HepG2 (cell line): ENCODE measurements at regions not wholly inside any gene's neighbourhood (a gene's known extent, or its start where the extent isn't known, plus 50 kb on each side); places are given as distances from the start of the nearest gene placed in this dataset.

Experiments used
- ATM ChIP-seq: fragments of 450-650 bp; IDR thresholded peaks from 2 replicates; pipeline ENCODE4 v1.7.1; 2017; ENCODE audit warnings: mild to moderate bottlenecking, borderline replicate concordance
- CREB1 ChIP-seq, 2 experiments: fragments of 450-650 bp in 1 of 2; IDR thresholded peaks; 2 replicates each; pipeline ENCODE4 v1.6.1; 2016 to 2017; ENCODE audit warnings: control low read depth in 1 of 2, mild to moderate bottlenecking in 1 of 2, missing compliant biosample characterization in 1 of 2, missing genetic modification characterization in 1 of 2
- CTCF ChIP-seq: sonication (generic); formaldehyde crosslinking; IDR thresholded peaks from 2 replicates; pipeline ENCODE4 v1.5.0; 2020; ENCODE audit warnings: mild to moderate bottlenecking, missing genetic modification reagents, moderate library complexity
- FOSL2 ChIP-seq: sonication (generic); formaldehyde crosslinking; IDR thresholded peaks from 2 replicates; pipeline ENCODE4 v1.4.0; 2020; ENCODE audit warnings: missing genetic modification reagents
- GABPA ChIP-seq, 2 experiments: IDR thresholded peaks; 2 replicates each; pipeline ENCODE4 v1.6.1; 2011 to 2016; ENCODE audit warnings: low read depth in 2 of 2, low read length in 1 of 2, missing biosample characterization in 1 of 2, missing genetic modification characterization in 1 of 2
- KDM5B ChIP-seq: sonication (generic); formaldehyde crosslinking; IDR thresholded peaks from 2 replicates; pipeline ENCODE4 v1.4.0; 2020; ENCODE audit warnings: missing genetic modification reagents, mild to moderate bottlenecking, borderline replicate concordance
- MED13 ChIP-seq: sonication (generic); formaldehyde crosslinking; IDR thresholded peaks from 2 replicates; pipeline ENCODE4 v1.5.0; 2020; ENCODE audit warnings: missing genetic modification reagents
- NFKBIZ ChIP-seq: IDR thresholded peaks from 2 replicates; pipeline ENCODE4 v1.6.1; 2018; ENCODE audit warnings: missing genetic modification reagents, missing compliant biosample characterization
- PHF8 ChIP-seq: sonication (generic); formaldehyde crosslinking; IDR thresholded peaks from 2 replicates; pipeline ENCODE4 v1.5.0; 2020; ENCODE audit warnings: missing genetic modification reagents
- THAP7 ChIP-seq: sonication (generic); formaldehyde crosslinking; IDR thresholded peaks from 2 replicates; pipeline ENCODE4 v1.8.1; 2023; ENCODE audit warnings: mild to moderate bottlenecking, missing genetic modification reagents
- ZNF460 ChIP-seq: sonication (generic); formaldehyde crosslinking; IDR thresholded peaks from 2 replicates; pipeline ENCODE4 v1.5.1; 2020; ENCODE audit warnings: missing genetic modification reagents, mild to moderate bottlenecking, borderline replicate concordance
- ZNF530 ChIP-seq: sonication (generic); formaldehyde crosslinking; IDR thresholded peaks from 2 replicates; pipeline ENCODE4 v1.5.0; 2020; ENCODE audit warnings: low read depth, mild to moderate bottlenecking, missing genetic modification reagents
- ZNF768 ChIP-seq: sonication (generic); formaldehyde crosslinking; IDR thresholded peaks from 2 replicates; pipeline ENCODE4 v1.4.0; 2020; ENCODE audit warnings: missing genetic modification reagents

- no peak for TF ChIP-seq CREB1 (IDR thresholded peaks at IDR 0.05)
- no peak for TF ChIP-seq CREB1 (CRISPR knock-in tag; IDR thresholded peaks at IDR 0.05)
- no peak for TF ChIP-seq CTCF
- TF ChIP-seq THAP7 (CRISPR knock-in tag): no peak
- TF ChIP-seq KDM5B (CRISPR knock-in tag): no peak
- TF ChIP-seq GABPA (IDR thresholded peaks at IDR 0.05; ENCODE audit: low read depth, low read length): no peak
- no peak for TF ChIP-seq GABPA (CRISPR knock-in tag; IDR thresholded peaks at IDR 0.05; ENCODE audit: low read depth)
- TF ChIP-seq PHF8 (CRISPR knock-in tag): no peak
- no peak for TF ChIP-seq ZNF460
- no peak for TF ChIP-seq NFKBIZ (CRISPR knock-in tag)
- TF ChIP-seq ATM: no peak
- TF ChIP-seq MED13 (CRISPR knock-in tag): no peak
- no peak for TF ChIP-seq ZNF768 (CRISPR knock-in tag)
- no peak for TF ChIP-seq ZNF530 (CRISPR knock-in tag)
- no peak for TF ChIP-seq FOSL2 (CRISPR knock-in tag)
Observed at GRCh38 chr2:16134436-16135165, 194.3 kb downstream of the MYCN start.
